ENCODE measurements at regions not wholly inside any gene's neighbourhood (a gene's known extent, or its start where the extent isn't known, plus 50 kb on each side); places are given as distances from the start of the nearest gene placed in this dataset.

GRCh38 chr7:155144371-155144770, 74.2 kb downstream of the HTR5A start:
- TF ChIP-seq CTCF (IDR thresholded peaks at IDR 0.05) = no peak
- no peak for TF ChIP-seq POLR2A (IDR thresholded peaks at IDR 0.05)

Data from esophagus squamous epithelium (tissue), 4 donors.